Transverse colon (tissue), 1 donor: ENCODE measurements at regions not wholly inside any gene's neighbourhood (a gene's known extent, or its start where the extent isn't known, plus 50 kb on each side); places are given as distances from the start of the nearest gene placed in this dataset.

Experiments
- EP300 ChIP-seq: sonication (generic); formaldehyde crosslinking; IDR thresholded peaks from one replicate; pipeline ENCODE4 v1.6.1; 2017; ENCODE audit warnings: antibody characterized with exemption, low read depth
- POLR2A ChIP-seq: fragments of 450-650 bp; IDR thresholded peaks from one replicate; pipeline ENCODE4 v1.6.1; 2016; ENCODE audit warnings: antibody characterized with exemption, mild to moderate bottlenecking, moderate library complexity

GRCh38 chr7:81236560-81236959 lies 317.7 kb upstream of the SEMA3C start:
- TF ChIP-seq EP300 (no peak), POLR2A (no peak)
